ENCODE measurements at regions not wholly inside any gene's neighbourhood (a gene's known extent, or its start where the extent isn't known, plus 50 kb on each side); places are given as distances from the start of the nearest gene placed in this dataset.
"Not testable (repeated sequence)": the region's sequence is repeated elsewhere in the genome, so short reads cannot be mapped to it uniquely, and the experiment has no call there.

DNA sequence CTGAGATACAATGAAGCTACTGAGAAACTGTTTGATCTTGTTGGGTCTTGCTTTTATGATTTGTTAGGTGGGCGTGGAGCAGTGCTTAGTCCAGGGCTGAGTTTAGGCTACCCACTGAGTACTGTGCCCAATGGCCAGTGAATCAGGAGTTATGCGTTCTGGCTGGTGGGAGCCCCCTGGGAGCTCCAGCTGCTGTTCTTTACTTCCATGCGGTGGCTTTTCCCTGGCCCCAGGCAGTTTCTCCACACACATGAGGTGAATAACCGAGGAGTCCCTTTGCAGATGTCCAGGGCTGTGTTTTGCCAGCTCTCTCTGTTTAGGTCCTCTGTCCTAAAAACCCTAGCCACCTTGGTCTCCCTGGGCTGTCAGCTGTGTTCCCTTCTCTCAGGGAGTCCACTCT, 106.5 kb downstream of the KLF13 start:
- DNase-seq, result no peak

DNA sequence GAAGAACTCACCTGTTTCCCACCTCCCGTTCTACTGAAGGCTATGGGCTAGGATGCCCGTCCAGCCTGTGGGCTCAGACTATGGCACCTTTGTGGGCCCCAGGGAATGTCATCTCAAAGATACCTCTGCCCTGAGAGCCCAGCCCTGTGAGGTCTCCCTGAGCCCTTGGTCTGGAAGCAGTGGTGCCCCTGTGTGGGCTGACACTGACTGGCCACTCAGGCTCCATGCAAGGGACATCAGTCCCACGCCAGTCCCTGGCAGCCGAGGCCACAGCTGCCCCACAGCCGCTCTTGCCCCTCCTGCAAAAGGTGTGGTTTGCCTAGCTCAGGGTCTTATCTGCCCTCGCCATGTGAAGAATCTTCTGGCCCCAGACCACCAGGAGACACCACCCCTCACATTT, 106.9 kb downstream of the KLF13 start:
- DNase-seq, result no peak

DNA sequence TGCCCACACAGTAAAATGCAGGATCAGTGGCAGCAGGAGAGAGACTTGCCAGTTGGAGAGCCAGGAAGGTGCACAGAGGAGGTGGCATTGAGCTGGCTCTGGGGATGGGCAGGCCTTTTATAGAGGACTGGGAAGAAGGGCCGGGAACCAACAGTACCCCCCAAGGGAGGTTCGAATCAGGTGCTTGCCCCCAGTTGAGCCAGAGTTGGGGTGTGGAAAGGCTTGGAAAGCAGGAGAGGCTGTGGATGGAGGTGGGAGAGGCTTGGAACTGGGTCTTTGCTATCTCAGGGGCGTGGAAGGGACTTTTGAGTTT, 107.6 kb downstream of the KLF13 start:
- no peak for DNase-seq

DNA sequence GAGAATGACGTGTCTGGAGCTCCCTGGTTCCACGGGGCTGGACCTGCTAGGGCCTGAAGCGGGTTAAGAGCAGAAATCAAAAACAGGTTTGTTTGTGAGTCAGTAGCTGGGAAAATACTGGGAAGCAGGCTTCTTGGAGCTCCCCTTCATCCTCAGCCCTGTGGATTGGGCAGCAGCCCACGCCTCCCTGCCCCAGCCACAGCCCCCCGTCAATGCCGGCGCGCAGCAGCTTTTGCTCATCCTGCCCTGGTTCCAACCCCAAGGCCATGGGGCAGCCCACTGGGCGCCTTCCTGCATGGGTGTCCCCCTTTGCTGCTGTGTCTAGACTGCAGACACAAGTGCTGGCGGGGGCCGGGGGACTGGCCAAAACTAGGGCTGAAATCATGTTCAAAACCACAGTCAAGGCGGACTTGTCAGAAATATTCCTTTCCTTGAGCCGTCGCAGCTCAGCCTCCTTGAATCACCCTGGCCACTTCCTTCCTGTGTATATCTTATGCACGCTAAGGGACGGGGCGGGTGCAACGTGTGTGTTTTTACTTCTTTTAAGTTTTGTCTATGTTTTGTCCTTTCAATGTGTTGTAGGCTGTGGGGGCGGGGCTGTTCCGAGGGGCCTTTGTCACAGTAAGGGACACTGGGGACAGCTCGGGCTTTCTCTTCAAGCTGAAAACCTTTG, 108.1 kb downstream of the KLF13 start:
- peak; percentile 82 for DNase-seq

DNA sequence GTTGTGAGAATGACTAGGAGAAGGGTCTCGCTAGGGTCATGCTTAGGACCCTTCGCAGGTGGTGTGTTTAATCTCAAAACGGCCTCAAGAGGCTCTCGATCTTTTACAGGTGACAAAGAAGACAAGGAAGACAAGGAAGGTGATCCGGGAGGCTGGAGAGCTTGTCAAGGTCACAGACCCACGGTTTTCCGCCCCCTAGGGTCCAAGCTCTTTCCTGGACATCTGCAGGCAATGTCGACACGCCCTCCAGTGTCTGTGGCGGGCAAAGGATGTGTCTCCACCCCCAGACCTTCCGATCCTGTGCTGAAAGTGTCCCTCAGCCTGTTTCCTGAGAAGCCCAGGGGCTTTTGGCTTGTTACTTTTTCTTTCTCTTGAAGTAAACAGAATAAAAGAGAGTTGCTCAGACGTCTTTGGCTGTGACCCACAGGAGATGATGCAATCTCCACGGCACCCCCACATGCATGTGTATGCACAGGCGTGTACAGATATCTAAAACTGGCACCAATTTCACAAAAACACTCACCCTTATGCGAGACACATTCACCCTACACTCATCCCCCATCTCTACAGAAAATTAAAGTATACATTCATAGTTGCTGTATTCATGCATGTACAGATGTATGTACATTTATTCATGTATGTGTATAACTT, 108.8 kb downstream of the KLF13 start:
- peak; percentile 86 for DNase-seq

DNA sequence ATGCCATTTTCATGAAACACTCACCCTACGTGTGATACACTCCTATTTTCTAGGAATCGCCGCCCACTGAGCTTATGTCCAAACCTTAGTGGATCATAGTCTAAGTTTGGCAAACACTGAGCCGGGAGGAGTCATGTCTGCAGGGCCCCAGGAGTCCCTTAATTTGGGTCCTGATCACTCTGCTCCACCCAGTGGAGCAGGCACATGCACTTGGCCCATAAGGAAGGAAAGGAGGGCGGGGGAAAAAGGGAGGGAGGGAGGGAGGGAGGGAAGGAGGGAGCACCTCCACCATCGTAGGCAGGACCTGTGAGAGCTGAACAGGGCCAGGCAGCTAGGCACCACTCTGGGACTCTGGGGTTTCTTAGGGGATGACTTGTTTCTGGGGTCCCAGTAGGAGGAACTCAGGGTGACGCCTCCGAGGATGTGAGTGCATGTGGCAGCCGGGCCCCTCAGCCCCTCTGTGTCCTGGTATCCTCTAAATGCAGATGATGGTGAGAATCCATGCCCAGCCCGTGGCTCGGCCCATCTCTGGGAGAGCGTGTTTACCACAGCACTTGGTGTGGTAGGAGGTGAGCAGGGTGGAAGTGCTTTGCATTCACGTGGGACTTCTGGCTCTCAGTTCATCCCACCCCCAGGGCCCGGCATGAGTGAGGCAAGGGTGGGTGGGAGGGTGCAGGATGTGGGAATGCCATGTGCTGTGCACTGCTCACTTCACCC, 109.4 kb downstream of the KLF13 start:
- DNase-seq, result peak; percentile 29

DNA sequence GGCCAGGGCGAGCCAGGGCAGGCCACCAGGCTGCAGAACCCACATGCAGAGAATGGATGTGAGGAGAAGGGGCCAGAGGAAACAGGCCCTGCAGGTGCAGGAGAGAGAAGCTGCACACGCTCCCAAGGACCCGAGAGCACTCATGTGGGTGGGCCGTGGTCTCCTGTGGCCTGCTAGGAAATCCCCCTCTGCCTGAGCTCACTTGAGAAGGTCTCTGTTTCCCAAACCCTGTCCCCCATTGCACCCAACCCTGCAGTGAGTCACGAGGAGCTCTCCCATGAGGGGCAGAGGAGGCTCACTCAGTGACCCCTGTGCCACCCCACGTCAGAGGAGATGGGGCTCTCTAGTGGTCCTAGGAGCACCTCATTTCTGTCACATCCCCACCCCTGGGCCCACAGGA, 111.1 kb downstream of the KLF13 start:
- peak; percentile 34 for DNase-seq

DNA sequence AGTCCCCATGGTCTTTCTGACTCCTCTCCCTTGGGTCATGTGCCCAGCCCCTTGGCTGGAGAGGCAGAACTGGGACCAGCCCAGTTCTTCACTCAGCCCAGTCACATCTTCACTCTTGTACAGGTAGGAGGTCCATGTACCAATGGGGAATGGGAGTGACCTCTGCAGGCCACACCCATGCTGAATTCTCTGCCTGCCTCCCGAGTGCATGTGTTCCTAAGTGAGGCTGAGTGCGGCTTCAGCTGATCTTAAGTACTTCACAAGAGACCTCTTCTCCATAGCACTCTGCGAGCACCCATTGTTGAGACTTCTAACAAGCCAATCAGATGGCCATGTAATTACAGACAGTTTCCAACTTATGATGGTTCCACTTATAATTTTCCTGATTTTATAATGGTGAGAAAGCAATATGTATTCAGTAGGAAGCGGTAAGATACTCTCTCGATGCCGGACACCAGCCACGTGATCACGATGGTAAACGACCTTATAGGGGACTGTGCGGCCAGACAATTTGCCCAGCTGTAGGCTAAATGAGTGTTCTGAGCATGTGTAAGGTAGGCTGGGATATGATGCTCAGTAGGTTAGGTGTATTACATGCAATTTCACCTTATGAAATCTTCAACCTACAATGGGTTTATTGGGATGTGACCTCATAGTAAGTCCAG, 112.1 kb downstream of the KLF13 start:
- no peak for DNase-seq

DNA sequence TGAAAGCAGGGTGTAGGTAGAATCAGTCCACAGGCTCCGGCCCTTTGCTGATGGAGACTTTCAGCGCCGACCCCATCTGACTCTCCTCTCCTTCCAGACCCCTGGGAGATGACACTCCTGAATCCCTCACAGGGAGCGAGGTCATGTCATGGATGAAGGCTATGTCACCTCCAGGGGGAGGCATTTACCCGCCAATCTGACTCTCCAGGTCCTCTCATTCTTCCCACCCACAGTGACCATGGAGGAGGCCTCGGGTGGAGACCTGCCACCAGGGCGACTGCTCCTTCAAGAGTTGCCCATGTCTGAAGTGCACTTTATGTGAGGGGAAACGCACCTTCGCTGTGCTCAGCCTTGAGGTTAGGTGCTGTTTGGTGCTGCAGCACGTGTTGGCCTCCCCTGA, 112.7 kb downstream of the KLF13 start:
- DNase-seq, result peak; percentile 32

DNA sequence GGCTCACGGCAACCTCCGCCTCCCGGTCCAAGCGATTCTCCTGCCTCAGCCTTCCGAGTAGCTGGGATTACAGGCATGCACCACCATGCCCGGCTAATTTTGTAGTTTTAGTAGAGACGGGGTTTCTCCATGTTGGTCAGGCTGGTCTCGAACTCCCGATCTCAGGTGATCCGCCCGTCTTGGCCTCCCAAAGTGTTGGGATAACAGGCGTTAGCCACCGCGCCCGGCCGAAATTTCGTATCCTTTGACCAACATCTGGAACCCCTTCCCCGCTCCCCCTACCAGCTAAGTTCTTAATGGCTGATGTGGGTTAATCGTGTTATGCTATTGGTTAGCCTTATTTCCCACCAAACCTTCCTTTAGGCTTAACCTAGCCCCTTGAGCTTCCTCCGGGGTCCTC, 113.6 kb downstream of the KLF13 start:
- not testable (repeated sequence) for DNase-seq

DNA sequence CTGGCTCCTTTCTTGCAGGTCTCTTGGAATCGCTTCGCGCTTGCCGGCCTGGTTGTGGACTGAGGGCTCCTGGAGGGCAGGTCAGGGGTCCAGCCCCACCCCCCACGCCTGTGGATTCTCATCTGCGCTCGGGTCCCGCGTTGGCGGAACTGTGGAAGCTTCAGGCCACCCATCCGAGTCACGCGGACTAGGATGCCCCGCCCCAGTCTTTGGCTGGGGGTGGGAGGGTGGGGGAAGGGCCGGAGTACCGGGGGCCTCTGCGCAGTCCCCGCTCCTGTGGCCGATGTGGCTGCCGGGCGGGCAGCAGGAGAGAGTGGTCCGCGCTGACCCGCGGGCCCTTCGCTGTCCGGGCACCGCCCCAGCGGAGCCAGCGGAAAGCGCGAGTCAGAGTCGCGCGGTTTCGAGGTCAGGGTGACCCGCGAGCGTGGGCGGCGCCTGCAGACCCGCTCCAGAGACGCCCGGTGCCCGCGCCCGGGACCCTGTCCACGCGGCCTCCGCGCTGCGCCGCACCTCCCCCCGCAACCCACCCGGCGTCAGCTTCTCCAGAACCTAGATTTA, 114.2 kb downstream of the KLF13 start:
- peak; percentile 41 for DNase-seq

DNA sequence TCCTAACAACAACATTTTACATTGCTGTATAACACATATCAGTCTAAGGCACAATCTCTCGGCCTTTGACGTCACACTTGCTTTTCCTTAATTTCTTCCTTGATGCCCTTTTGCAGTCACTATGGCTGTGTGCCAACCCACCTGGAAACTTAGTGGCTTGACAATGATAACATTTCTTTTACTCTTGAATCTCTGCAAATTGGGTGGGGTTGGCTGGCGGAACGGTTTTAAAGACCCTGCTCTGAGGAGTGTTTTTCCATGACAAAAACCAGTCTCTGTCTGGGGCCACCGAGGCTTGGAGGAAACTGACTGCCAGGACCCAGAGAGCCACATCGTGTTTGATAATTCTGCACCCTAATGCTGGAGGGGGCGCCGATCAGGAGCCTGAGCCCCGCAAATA, 115.6 kb downstream of the KLF13 start:
- no peak for DNase-seq

DNA sequence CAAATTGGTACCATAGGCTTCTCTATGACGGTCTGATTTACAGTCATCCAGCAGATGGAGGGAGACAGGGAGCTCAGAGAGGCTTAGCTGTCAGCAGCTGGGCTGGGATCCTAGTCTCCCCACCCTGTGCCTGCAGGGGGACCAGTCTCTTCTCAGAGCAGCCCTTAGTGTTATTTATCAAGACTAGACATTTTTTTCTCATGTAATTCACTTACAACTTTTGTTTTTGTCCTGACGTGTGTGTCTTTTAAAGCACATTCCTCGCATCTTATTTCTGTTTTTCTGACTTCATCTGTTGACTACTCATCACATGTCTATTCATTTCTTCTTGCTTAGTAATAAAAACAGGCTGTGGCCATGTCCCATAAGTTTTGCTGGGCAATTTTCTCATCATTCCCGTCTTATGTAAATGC, 116.1 kb downstream of the KLF13 start:
- no peak for DNase-seq

DNA sequence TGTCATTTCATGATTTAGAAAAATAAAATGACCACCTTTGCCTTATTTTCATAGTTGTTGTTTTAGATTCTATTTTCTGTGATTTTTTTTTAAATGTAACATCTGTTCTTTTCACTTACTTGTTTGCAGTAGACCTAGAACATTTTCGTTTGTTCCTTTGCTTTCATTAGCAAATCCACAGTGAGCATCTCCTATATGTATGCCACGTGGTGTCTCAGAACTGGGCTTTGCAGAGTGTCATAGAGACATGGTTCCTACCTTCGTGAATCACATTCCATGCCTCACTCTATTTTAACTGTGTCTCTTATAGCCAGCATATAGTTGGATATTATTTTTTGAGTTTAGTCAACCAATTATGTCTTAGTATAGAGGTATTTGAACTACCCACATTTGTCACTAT, 118.2 kb downstream of the KLF13 start:
- DNase-seq, result no peak

DNA sequence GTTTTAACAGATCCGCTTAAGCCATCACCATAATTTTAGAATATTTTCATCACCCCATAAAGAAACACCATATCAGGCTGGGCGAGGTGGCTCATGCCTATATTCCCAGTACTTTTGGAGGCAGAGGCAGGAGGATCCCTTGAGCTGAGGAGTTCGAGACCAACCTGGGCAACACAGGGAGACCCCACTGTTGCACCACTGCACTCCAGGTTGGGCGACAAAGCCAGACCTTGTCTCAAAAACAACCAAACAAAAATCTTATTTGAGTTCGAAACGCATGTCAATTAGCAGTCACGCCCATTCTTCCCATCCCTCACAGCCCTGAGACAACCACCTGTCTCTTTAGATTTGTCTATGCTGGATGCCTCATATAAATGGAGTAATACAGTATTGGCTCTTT, 119.9 kb downstream of the KLF13 start:
- no peak for DNase-seq

DNA sequence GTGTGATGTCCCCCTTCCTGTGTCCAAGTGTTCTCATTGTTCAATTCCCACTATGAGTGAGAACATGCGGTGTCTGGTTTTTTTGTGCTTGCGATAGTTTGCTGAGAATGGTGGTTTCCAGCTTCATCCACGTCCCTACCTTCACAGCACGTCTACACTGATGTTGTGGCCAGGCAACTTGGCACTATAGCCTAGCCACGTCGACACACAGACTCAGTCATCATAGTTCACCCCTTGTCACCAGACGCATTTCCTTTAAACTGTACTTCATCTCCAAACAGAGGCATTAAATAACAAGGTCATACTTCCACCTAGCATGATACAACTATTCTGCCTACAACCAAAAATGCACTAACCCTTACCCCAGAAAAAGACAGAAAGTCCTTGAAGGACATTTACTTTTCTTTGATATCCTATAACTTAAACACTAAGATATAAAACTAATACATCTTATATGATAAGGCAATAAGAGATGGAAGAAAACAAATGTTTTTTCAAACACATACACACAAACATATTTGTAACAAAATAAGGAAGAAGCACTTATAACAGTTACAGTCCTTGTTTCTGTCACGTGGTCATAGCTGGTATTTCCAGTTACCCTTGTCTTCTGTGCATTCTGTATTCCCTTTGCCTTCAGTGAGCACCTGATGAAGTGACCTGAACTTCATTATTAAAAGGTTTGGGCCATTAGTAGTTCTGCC, 121.4 kb downstream of the KLF13 start:
- no peak for DNase-seq

DNA sequence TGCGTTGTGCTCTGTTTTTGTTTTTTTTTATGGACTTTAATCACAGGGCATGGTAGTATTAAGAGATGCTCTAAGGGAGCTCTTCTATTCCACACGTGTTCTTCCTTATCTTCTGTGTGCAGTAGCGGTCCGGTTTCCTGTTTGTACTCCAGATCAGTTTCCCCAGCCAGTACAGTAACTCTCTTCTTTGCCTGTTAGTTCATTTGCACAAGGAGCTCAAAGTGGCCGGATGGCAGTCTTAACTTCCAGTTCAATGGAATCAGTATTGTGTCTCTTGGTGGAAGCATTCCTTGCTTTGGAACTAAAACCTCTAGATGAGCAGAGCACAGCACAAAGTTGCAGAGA, 122.0 kb downstream of the KLF13 start:
- DNase-seq, result no peak

DNA sequence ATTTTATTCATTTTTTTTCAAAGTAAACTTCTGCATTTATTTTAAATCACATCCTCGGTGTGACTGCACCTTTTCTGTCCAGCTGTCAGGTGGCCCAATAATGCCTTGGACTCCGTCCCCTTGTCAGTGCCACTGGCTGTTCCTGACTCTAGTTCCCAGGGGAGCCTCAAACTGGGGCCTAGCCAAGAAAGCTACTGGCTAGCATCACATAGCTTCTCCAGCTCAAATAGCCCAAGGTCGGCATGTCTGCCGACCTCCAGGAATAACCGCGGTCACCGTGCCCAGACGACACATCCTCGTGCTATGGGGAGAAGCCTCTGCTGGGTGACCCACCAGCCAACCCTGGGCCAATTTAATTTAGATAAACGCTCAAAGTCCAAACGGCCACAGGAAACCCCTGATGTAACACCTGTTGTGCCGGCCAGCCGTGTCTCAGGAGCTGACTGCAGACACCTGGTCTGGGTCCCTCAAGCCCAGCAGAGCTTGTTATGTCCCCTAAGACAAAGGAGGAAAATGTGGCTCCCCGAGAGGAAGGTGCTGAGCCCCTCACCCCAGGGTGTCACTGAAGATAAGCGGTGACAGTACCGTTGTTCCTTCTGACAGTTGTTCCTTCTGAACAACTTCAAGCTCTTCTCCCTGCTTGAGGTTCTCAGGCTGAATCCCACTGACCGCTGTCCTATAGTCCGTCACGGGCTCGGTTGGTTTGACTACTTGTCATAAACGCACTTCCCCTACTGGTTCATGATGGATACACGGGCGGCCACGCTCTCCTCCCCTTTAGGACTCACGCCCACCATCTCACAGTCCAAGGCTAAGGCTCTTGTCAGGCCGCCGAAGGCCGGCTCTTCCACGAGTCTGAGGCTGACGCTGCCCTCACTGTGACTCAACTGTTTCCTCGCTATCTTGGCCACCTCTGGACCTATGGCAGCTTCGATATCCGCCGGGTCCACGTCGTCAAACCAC, 126.2 kb downstream of the KLF13 start:
- no peak for DNase-seq

DNA sequence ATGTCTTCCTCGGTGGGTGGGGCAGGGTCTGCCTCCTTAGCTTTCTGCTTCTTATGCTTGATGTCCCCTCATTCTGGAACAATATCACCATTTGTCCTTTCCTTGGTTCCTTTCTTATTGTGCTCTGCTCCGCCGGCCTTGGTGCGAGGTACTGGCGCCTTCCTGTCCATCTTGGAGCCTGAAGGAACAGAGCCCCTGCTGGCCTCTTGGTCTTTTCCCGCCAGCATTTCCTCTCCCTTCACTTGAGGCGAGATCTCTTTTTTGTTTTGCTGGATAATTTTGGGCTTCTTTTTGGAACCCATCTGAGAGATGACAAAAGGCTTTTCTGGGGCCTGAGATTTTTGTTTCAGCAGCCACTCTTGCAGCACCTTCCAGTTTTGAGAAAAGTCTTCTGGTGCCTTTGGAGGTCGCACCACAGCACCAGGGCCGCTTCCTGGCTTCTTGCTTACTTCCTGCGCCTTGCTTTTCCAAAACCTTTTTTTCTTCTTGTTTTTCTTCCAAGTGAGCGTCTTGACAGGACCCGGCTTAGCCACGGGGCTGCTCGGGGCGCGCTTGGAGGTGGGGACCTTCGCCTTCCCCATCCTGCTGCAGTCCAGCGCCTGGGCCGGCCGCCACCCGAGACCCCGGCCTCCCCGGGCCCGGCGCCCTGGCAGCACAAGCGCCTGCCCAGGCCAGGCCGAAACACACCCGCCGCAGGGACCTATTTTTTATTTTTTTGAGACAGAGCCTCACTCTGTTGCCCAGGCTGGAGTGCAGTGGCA, 127.1 kb downstream of the KLF13 start:
- no peak for DNase-seq

DNA sequence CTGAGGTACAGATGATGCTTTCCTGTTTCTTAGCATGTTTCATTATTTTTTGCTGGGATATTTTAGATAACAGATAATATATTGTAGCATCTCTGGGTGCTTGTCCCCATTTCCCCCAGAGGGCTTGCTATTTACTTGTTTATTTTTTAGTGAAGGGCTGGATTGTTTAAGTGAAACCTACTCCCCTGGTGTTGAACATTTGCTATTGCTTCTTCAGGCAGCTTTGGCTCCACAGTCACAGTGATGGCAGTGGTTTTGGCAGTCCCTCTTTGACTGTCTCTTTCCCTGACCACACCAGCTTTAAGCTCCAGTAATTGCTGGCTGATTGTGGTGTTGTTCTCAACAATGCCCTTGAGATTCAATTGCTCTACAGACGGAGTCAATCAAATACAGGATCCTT, 128.9 kb downstream of the KLF13 start:
- DNase-seq, result no peak

Measured in CD4-positive, alpha-beta T cell treated with Interleukin-12 subunit alpha and Interleukin-12 subunit beta, for 1 hour (primary cell).